Type B pancreatic cell (in vitro differentiated cells): ENCODE measurements at regions not wholly inside any gene's neighbourhood (a gene's known extent, or its start where the extent isn't known, plus 50 kb on each side); places are given as distances from the start of the nearest gene placed in this dataset.

Source experiments
- DNase-seq: peaks from one replicate; pipeline ENCODE4 v3.0.0; 2021; ENCODE audit warnings: mixed read lengths; ENCODE audit not compliant: unreplicated experiment; ENCODE audit errors: extremely low spot score
- H3K27ac Mint-ChIP-seq: 2 replicates; pipeline ENCODE4 v1.8.0; 2021; ENCODE audit warnings: mild to moderate bottlenecking, mixed read lengths
- H3K27me3 Mint-ChIP-seq: 2 replicates; pipeline ENCODE4 v1.8.0; 2021; ENCODE audit warnings: mixed read lengths
- H3K36me3 Mint-ChIP-seq: 2 replicates; pipeline ENCODE4 v1.8.0; 2021; ENCODE audit warnings: mixed read lengths
- H3K4me1 Mint-ChIP-seq: one replicate; pipeline ENCODE4 v1.8.0; 2021; ENCODE audit warnings: mixed read lengths; ENCODE audit not compliant: unreplicated experiment
- H3K4me3 Mint-ChIP-seq: 2 replicates; pipeline ENCODE4 v1.8.0; 2021; ENCODE audit warnings: mild to moderate bottlenecking, mixed read lengths
- H3K9me3 Mint-ChIP-seq: 2 replicates; pipeline ENCODE4 v1.8.0; 2021; ENCODE audit warnings: mixed read lengths
- TF ChIP-seq, protein P1 (sequence below): fragments of 200-600 bp; sonication (generic); conservative IDR thresholded peaks from 2 replicates; pipeline ENCODE4 v1.5.0; 2021; ENCODE audit warnings: antibody characterized with exemption, mild to moderate bottlenecking

DNA sequence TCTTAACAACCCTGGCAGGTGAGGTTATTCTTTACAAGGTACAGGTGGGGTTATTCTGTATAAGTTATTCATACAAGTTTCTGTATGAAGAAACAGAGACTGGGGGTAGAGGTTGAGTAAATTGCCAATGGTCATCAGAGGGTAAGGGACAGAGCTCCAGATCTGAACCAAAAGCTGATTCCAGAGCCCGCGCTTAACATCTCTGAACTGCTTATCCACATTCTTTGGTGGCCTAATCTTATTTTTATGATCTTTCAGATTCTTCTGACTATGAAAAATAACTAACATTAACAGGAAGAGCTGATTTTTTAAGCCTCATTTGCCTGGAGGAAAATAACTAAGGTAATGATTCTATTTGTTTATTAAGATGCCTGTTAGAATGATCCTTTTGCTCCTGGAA lies 63.9 kb upstream of the BARHL2 start:
- H3K4me3 Mint-ChIP-seq: no peak overlapping the region
- TF ChIP-seq, protein P1, sequence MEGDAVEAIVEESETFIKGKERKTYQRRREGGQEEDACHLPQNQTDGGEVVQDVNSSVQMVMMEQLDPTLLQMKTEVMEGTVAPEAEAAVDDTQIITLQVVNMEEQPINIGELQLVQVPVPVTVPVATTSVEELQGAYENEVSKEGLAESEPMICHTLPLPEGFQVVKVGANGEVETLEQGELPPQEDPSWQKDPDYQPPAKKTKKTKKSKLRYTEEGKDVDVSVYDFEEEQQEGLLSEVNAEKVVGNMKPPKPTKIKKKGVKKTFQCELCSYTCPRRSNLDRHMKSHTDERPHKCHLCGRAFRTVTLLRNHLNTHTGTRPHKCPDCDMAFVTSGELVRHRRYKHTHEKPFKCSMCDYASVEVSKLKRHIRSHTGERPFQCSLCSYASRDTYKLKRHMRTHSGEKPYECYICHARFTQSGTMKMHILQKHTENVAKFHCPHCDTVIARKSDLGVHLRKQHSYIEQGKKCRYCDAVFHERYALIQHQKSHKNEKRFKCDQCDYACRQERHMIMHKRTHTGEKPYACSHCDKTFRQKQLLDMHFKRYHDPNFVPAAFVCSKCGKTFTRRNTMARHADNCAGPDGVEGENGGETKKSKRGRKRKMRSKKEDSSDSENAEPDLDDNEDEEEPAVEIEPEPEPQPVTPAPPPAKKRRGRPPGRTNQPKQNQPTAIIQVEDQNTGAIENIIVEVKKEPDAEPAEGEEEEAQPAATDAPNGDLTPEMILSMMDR: no peak
- no peaks in the 10 kb centered on the region for H3K4me1 Mint-ChIP-seq
- H3K27ac Mint-ChIP-seq: no peak overlapping the region
- H3K9me3 Mint-ChIP-seq: no peaks in the 10 kb centered on the region
- no peak for DNase-seq
- H3K36me3 Mint-ChIP-seq: no peaks in the 10 kb centered on the region
- H3K27me3 Mint-ChIP-seq: peaks cover 12% of the 10 kb centered on the region

GRCh38 chr1:90779573-90779972 lies 62.5 kb upstream of the BARHL2 start:
- Mint-ChIP-seq H3K4me3 (no peak overlapping the region), H3K9me3 (no peaks in the 10 kb centered on the region), H3K36me3 (no peaks in the 10 kb centered on the region), H3K27ac (no peak overlapping the region), H3K4me1 (no peaks in the 10 kb centered on the region), H3K27me3 (peaks cover 15% of the 10 kb centered on the region)
- TF ChIP-seq, protein P1: no peak
- DNase-seq: no peak

GRCh38 chr1:90778486-90778885 lies 61.4 kb upstream of the BARHL2 start:
- Mint-ChIP-seq H3K27ac (no peak overlapping the region), H3K36me3 (no peaks in the 10 kb centered on the region), H3K9me3 (no peaks in the 10 kb centered on the region), H3K4me1 (no peaks in the 10 kb centered on the region), H3K27me3 (peaks cover 15% of the 10 kb centered on the region), H3K4me3 (no peak overlapping the region)
- DNase-seq: no peak
- TF ChIP-seq, protein P1: no peak

DNA sequence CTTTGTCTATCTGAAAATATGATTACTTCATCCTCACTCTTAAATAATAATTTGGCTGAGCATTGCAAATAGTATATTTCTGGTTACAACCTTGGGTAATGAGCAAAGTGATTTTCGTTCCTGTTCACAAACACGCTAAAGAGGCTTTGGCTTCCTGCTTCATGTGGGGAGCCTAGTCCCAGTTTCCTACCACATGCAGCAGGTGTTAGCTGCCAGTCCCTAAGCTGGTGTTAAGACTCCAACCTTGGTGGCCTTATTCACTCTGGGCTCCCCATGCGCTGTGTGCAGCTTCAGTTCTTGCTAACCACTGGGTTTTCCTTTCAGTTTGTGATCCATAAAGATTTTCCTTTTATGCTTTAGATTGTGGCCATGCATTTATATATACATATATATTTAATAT lies 56.7 kb upstream of the BARHL2 start:
- TF ChIP-seq, protein P1: no peak
- H3K4me1 Mint-ChIP-seq: no peaks in the 10 kb centered on the region
- no peak overlapping the region for H3K27ac Mint-ChIP-seq
- no peaks in the 10 kb centered on the region for H3K9me3 Mint-ChIP-seq
- no peak overlapping the region for H3K4me3 Mint-ChIP-seq
- no peaks in the 10 kb centered on the region for H3K36me3 Mint-ChIP-seq
- peaks cover 19% of the 10 kb centered on the region for H3K27me3 Mint-ChIP-seq
- no peak for DNase-seq

GRCh38 chr1:90768826-90769225 lies 51.7 kb upstream of the BARHL2 start:
- Mint-ChIP-seq H3K27ac (no peak overlapping the region), H3K4me1 (no peaks in the 10 kb centered on the region), H3K36me3 (no peaks in the 10 kb centered on the region), H3K27me3 (peaks cover 42% of the 10 kb centered on the region), H3K4me3 (no peak overlapping the region), H3K9me3 (no peaks in the 10 kb centered on the region)
- no peak for DNase-seq
- TF ChIP-seq, protein P1: no peak

- Mint-ChIP-seq H3K4me1 (no peaks in the 10 kb centered on the region), H3K4me3 (no peak overlapping the region), H3K27ac (no peak overlapping the region), H3K9me3 (no peaks in the 10 kb centered on the region), H3K27me3 (peaks cover 46% of the 10 kb centered on the region), H3K36me3 (no peaks in the 10 kb centered on the region)
- TF ChIP-seq, protein P1: no peak
- DNase-seq: no peak
Measured at GRCh38 chr1:90768098-90768497, 51.0 kb upstream of the BARHL2 start.
